Peyer's patch (tissue), 4 donors: ENCODE measurements at regions not wholly inside any gene's neighbourhood (a gene's known extent, or its start where the extent isn't known, plus 50 kb on each side); places are given as distances from the start of the nearest gene placed in this dataset.

Experiments
- DNase-seq, 3 donors: peaks; one replicate each; pipeline ENCODE4 v3.0.0-alpha.2; 2017 to 2019
- H3K27ac ChIP-seq, 4 donors: fragments of 200-600 bp; sonication (generic); one replicate each; pipeline ENCODE4 v1.5.1; 2016 to 2019
- H3K27me3 ChIP-seq, 2 donors: fragments of 200-600 bp; sonication (generic); one replicate each; pipeline ENCODE4 v1.5.1; 2019
- H3K36me3 ChIP-seq, 3 donors: fragments of 200-600 bp; sonication (generic); one replicate each; pipeline ENCODE4 v1.5.1; 2016 to 2019
- H3K4me1 ChIP-seq, 4 donors: fragments of 200-600 bp; sonication (generic); one replicate each; pipeline ENCODE4 v1.5.1; 2016 to 2019
- H3K4me3 ChIP-seq, 4 donors: fragments of 200-600 bp; sonication (generic); 1 replicate in 3 of 4; 2 replicates in 1 of 4; pipeline ENCODE4 v1.5.1; 2016 to 2019; ENCODE audit warnings: mild to moderate bottlenecking in 1 of 4
- H3K9me3 ChIP-seq, 4 donors: fragments of 200-600 bp; sonication (generic); one replicate each; pipeline ENCODE4 v1.5.1; 2016 to 2019; ENCODE audit warnings: mild to moderate bottlenecking in 1 of 4
- POLR2A ChIP-seq, 2 donors: fragments of 450-650 bp; IDR thresholded peaks; one replicate each; pipeline ENCODE4 v1.5.1; 2017; ENCODE audit warnings: antibody characterized with exemption in 2 of 2, mild to moderate bottlenecking in 2 of 2, moderate library complexity in 2 of 2
- TF ChIP-seq, protein P1 (sequence below), 6 experiments: fragments of 450-650 bp in 4 of 6; fragments of 200-600 bp in 2 of 6; sonication (generic) in 1 of 6; IDR thresholded peaks; one replicate each; pipeline ENCODE4 v1.5.1; 2017 to 2019; ENCODE audit warnings: antibody characterized with exemption in 6 of 6, mild to moderate bottlenecking in 3 of 6, moderate library complexity in 1 of 6

DNA sequence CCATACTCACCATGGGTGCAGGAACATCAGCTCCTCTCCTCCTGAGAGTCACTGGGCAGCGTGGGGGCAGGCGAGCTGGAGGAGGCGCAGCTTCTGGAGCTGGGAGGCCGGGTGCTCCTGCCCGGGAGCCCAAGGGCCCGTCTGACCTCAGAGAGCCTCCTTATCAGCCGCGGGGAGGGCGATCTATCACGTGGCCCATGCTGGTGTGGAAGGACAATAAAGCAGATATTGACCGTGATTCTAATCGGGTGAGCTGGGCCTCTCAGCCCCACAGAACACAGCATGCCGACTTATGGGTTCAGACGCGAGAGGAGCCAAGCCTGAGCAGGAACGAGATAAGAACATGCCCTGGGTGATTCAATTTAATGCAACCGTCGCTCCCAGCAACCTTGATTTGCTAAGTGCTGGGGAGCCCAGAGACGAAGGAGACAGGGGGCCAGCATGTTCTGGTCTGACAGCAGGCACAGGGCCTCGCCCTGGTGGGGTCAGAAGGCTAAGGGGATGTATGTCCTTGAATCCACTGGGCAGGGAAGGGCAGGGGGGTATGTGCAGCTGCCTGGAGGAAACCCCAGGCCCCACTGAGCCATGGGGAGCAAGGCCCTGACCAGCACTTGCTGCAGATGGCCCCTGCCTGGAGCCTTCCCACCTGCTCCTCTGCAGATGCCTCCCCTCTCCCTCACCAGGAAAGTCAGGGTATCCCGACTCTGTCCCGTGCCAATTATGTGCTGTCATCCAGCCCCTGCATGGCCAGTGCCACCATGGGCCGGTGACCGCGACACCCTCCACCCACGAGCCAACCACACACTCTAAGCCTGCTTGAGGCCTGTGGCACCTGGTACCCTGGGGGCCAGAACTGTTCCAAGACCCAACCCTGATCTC is 95.3 kb upstream of the RET start:
- H3K4me3 ChIP-seq: no peak overlapping the region

DNA sequence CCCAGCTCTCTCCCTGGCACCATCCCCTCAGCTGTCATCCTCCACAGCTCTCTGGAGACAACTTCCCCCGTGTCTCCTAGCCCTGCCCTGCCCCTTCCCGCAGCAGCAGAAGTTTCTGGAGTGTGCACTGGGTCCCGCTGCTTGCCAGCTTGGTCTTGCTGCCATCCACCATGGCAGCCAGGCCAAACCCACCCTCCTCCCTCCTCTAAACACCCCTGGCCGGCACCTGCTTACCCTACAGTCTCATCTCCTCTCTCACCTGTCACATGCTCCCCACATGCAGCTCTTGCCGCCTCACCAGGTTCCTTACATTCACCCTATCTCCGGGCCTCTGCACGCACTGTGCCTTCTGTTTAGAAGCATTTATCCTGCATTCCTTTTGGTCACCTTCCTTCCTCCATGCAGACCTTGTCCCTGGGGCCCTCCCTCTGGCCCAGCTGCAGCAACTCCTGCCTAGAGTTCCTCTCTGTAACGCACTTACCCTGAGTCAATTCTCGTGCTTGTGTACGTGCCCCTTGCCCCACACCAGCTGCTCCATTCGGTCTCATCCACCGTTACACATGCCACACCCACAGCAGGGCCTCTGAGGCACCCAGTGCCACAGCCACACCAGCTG is 93.9 kb upstream of the RET start:
- H3K9me3 ChIP-seq: peaks cover 0 to 5% (median 0%) of the 10 kb centered on the region in 4 donors
- no peaks in the 10 kb centered on the region for H3K4me1 ChIP-seq
- no peak overlapping the region for H3K27ac ChIP-seq
- H3K27me3 ChIP-seq: no peaks in the 10 kb centered on the region
- DNase-seq: peak in 2 of 3 donors; percentile 23 to 29
- H3K4me3 ChIP-seq: no peak overlapping the region
- no peaks in the 10 kb centered on the region for H3K36me3 ChIP-seq
- no peak for TF ChIP-seq POLR2A (IDR thresholded peaks at IDR 0.05)
- TF ChIP-seq, protein P1, sequence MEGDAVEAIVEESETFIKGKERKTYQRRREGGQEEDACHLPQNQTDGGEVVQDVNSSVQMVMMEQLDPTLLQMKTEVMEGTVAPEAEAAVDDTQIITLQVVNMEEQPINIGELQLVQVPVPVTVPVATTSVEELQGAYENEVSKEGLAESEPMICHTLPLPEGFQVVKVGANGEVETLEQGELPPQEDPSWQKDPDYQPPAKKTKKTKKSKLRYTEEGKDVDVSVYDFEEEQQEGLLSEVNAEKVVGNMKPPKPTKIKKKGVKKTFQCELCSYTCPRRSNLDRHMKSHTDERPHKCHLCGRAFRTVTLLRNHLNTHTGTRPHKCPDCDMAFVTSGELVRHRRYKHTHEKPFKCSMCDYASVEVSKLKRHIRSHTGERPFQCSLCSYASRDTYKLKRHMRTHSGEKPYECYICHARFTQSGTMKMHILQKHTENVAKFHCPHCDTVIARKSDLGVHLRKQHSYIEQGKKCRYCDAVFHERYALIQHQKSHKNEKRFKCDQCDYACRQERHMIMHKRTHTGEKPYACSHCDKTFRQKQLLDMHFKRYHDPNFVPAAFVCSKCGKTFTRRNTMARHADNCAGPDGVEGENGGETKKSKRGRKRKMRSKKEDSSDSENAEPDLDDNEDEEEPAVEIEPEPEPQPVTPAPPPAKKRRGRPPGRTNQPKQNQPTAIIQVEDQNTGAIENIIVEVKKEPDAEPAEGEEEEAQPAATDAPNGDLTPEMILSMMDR (IDR thresholded peaks at IDR 0.05): no peak

More for the DNA sequence above, 95.3 kb upstream of the RET start:
- Histone ChIP-seq H3K27ac (no peak overlapping the region), H3K36me3 (no peaks in the 10 kb centered on the region), H3K27me3 (no peaks in the 10 kb centered on the region), H3K9me3 (peaks cover 0 to 5% (median 0%) of the 10 kb centered on the region in 4 donors), H3K4me1 (no peaks in the 10 kb centered on the region)
- peak in 2 of 3 donors; percentile 46 to 50 for DNase-seq
- TF ChIP-seq, protein P1 (IDR thresholded peaks at IDR 0.05): no peak
- no peak for TF ChIP-seq POLR2A (IDR thresholded peaks at IDR 0.05)

DNA sequence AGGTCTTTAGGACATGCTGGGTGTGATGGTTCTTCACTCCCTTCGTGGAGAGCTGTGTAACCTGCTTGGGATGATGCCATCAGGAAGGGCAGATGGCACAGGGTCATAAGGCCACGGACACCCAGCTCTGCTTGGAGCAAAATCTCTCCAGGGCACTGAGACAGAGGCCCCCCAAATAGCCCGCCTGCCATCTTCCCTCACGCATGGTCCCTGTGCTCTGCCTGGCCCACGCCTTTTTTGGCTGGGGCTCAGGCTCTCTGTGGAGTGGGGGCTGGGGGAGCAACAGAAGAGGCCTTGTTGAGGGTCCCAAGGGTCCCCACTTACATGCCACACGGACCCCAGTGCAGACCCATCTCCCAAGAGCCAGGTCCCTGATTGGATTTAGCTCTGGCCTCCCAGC is 93.3 kb upstream of the RET start:
- no peaks in the 10 kb centered on the region for H3K36me3 ChIP-seq
- H3K9me3 ChIP-seq: peaks cover 0 to 5% (median 0%) of the 10 kb centered on the region in 4 donors
- TF ChIP-seq, protein P1 (IDR thresholded peaks at IDR 0.05): no peak
- no peak for TF ChIP-seq POLR2A (IDR thresholded peaks at IDR 0.05)
- no peak overlapping the region for H3K4me3 ChIP-seq
- H3K4me1 ChIP-seq: no peaks in the 10 kb centered on the region
- H3K27me3 ChIP-seq: no peaks in the 10 kb centered on the region
- H3K27ac ChIP-seq: no peak overlapping the region
- DNase-seq: peak in 1 of 3 donors; percentile 29

- H3K4me1 ChIP-seq: no peaks in the 10 kb centered on the region
- TF ChIP-seq, protein P1 (IDR thresholded peaks at IDR 0.05): no peak
- no peak for TF ChIP-seq POLR2A (IDR thresholded peaks at IDR 0.05)
- no peaks in the 10 kb centered on the region for H3K27me3 ChIP-seq
- peak in 1 of 3 donors; percentile 13 for DNase-seq
- H3K36me3 ChIP-seq: no peaks in the 10 kb centered on the region
- H3K27ac ChIP-seq: no peak overlapping the region
- peaks cover 0 to 5% (median 0%) of the 10 kb centered on the region in 4 donors for H3K9me3 ChIP-seq
- H3K4me3 ChIP-seq: no peak overlapping the region
Measured at GRCh38 chr10:42984035-42984610, 92.7 kb upstream of the RET start.

- no peak overlapping the region for H3K27ac ChIP-seq
- H3K4me3 ChIP-seq: no peak overlapping the region
- H3K9me3 ChIP-seq: peaks cover 0 to 5% (median 0%) of the 10 kb centered on the region in 4 donors
- no peaks in the 10 kb centered on the region for H3K36me3 ChIP-seq
- TF ChIP-seq, protein P1 (IDR thresholded peaks at IDR 0.05): no peak
- TF ChIP-seq POLR2A (IDR thresholded peaks at IDR 0.05): no peak
- DNase-seq: peak in 2 of 3 donors; percentile 34 to 35
- H3K4me1 ChIP-seq: no peaks in the 10 kb centered on the region
- no peaks in the 10 kb centered on the region for H3K27me3 ChIP-seq
Measured at GRCh38 chr10:42984761-42985325, 92.0 kb upstream of the RET start.
